Ishikawa (cell line): ENCODE measurements at regions not wholly inside any gene's neighbourhood (a gene's known extent, or its start where the extent isn't known, plus 50 kb on each side); places are given as distances from the start of the nearest gene placed in this dataset.

Experiments used
- CEBPB ChIP-seq: IDR thresholded peaks from 2 replicates; pipeline ENCODE4 v1.6.1; 2012
- CREB1 ChIP-seq: IDR thresholded peaks from 2 replicates; pipeline ENCODE4 v1.6.1; 2012; ENCODE audit warnings: low read depth
- EP300 ChIP-seq: IDR thresholded peaks from 2 replicates; pipeline ENCODE4 v1.6.1; 2012; ENCODE audit warnings: borderline replicate concordance
- NFIC ChIP-seq: IDR thresholded peaks from 2 replicates; pipeline ENCODE4 v1.6.1; 2012
- RAD21 ChIP-seq: IDR thresholded peaks from 2 replicates; pipeline ENCODE4 v1.6.1; 2012; ENCODE audit warnings: low read depth
- REST ChIP-seq: IDR thresholded peaks from 2 replicates; pipeline ENCODE4 v1.6.1; 2012; ENCODE audit warnings: low read depth, mild to moderate bottlenecking
- USF1 ChIP-seq: IDR thresholded peaks from 2 replicates; pipeline ENCODE4 v1.6.1; 2012
- YY1 ChIP-seq: IDR thresholded peaks from 2 replicates; pipeline ENCODE4 v1.6.1; 2012; ENCODE audit warnings: low read depth
- ZBTB7A ChIP-seq: IDR thresholded peaks from 2 replicates; pipeline ENCODE4 v1.6.1; 2012; ENCODE audit warnings: low read depth

- TF ChIP-seq USF1 (no peak), ZBTB7A (no peak), CREB1 (no peak), RAD21 (no peak), EP300 (no peak), REST (no peak), CEBPB (no peak), YY1 (no peak), NFIC (no peak)
Observed at GRCh38 chr6:14671261-14671681, 553.7 kb downstream of the CD83 start.
